Ovary (tissue), 3 donors: ENCODE measurements at regions not wholly inside any gene's neighbourhood (a gene's known extent, or its start where the extent isn't known, plus 50 kb on each side); places are given as distances from the start of the nearest gene placed in this dataset.

Source experiments
- CTCF ChIP-seq, 3 donors: fragments of 450-650 bp in 2 of 3; fragments of 200-600 bp in 1 of 3; IDR thresholded peaks; one replicate each; pipeline versions ENCODE4 v1.5.1 to v1.8.0; 2016 to 2022; ENCODE audit warnings: antibody characterized with exemption in 3 of 3, mild to moderate bottlenecking in 1 of 3
- EP300 ChIP-seq: sonication (generic); formaldehyde crosslinking; IDR thresholded peaks from one replicate; pipeline ENCODE4 v1.6.1; 2017; ENCODE audit warnings: antibody characterized with exemption
- donor health status: DM: no; HTN: no; CAD: no.

- TF ChIP-seq CTCF (IDR thresholded peaks at IDR 0.05) (no peak), EP300 (no peak)
Observed at GRCh38 chr11:11750017-11750878, 91.5 kb upstream of the USP47 start.
